Activated CD4-positive, alpha-beta T cell treated with anti-CD3 and anti-CD28 coated beads, Interleukin-2, amount 50 U/mL, for 16 hours (primary cell): ENCODE measurements at regions not wholly inside any gene's neighbourhood (a gene's known extent, or its start where the extent isn't known, plus 50 kb on each side); places are given as distances from the start of the nearest gene placed in this dataset.
"Not testable (repeated sequence)": the region's sequence is repeated elsewhere in the genome, so short reads cannot be mapped to it uniquely, and the experiment has no call there.

Experiments
- DNase-seq: peaks from one replicate; pipeline ENCODE4 v3.0.0-alpha.2; 2020

DNA sequence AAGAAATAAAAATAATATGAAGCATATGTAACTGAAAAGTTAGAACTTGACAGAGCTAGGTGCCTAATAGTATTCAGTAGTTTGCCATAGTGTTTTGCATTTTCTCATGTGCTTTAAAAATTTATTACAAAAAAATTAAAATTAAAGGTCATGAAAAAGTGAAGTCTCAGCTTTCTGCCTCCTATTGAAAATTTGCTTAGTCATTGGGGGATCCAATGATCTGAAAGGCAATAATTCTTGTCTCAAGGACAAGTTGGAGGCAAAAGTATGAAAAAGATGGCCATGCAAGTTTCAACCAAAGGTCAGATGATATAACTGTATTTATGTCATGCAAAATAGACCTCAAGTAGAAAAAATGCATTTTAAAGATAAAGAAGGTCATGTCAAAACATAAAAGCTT, 140.7 kb downstream of the DUSP10 start:
- no peak for DNase-seq

DNA sequence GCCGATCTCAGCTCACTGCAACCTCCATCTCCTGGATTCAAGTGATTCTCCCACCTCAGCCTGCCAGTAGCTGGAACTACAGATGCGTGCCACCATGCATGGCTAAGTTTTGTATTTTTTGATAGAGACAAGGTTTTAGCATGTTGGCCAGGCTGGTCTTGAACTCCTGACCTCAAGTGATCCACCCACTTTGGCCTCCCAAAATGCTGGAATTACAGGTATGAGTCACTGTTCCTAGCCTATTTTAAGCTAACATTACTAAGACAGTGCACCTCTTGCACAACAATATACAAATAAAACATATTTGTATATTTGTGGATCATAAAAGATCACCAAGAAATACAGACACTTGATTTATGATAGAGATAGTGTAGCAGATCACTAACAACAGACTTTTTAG, 139.1 kb downstream of the DUSP10 start:
- DNase-seq, result no peak

DNA sequence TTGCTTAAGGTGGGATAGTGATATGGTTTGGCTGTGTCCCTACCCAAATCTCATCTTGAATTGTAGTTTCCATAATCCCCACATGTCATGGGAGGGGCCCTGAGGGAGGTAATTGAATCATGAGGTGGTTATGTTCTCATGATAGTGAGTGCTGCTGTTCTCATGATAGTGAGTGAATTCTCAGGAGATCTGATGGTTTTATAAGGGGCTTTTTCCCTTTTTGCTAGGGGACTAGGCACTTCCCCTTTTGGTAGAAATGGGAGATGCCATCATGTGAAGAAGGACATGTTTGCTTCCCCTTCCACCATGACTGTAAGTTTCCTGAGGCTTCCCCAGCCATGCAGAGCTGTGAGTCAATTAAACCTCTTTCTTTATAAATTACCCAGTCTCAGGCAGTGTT, 137.5 kb downstream of the DUSP10 start:
- DNase-seq, result not testable (repeated sequence)

DNA sequence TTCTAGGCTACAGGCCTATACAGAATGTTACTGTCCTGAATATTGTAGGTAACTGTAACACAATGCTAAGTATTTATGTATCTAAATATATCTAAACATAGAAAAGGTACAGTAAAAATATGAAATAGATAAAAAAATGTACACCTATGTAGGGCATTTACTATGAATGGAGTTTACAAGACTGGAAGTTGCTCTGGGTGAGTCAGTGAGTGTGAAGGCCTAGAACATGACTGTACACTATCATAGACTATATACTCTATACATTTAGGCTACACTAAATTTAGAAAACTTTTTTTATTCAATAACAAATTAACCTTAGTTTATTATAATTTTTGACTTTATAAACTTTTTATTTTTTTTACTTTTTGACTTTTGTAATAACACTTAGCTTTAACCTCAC, 136.9 kb downstream of the DUSP10 start:
- DNase-seq, result no peak

DNA sequence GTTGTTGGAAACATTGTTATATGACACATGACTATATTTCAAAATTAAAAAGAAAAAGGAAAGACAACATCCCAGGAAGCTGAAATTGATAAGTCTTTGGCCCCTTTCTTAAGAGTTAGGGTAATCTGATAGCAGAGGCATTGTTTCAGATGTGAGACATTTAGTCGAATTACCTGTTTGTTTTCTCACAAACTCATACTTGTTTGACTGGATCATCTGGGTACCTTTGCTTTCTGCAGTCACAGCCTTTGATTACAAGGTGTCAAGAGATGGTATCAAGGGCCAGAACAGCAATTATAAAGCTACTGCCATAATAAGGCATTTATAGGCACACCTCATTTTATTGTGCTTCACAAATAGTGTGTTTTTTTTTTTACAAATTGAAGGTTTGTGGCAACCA, 136.3 kb downstream of the DUSP10 start:
- no peak for DNase-seq

DNA sequence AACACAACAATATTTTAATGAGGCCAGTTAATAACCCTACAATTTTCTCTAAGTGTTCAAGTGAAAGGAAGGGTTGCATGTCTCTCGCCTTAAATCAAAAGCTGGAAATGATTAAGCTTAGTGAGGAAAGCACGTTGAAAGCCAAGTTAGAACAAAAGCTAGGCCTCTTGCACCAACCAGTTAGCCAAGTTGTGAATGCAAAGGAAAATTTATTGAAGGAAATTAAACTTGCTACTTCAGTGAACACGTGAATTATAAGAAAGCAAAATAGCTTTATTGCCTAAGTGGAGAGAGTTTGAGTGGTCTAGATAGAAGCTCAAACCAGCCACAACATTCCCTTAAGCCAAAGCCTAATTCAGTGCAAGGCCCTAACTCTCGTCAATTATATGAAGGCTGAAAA, 135.6 kb downstream of the DUSP10 start:
- no peak for DNase-seq

DNA sequence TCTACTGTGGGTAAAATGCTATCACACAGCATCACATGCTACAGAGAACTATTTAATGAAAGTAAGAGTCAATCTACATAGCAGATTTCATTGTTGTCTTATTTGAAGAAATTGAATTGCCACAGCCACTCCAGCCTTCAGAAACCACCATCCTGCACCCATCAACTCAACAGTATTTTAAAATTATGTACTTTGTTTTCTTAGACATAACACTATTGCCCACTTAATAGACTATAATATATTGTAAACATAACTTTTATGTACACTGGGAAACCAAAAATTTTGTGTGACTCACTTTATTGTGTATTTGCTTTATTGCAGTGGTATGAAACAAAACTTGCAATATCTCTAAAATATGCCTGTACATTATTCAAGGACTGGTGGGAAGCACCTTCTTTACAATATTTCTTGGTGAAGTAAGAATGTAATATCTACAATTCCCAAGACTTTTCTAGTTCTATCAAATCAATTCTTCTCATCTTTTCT, 133.0 kb downstream of the DUSP10 start:
- DNase-seq, result no peak

DNA sequence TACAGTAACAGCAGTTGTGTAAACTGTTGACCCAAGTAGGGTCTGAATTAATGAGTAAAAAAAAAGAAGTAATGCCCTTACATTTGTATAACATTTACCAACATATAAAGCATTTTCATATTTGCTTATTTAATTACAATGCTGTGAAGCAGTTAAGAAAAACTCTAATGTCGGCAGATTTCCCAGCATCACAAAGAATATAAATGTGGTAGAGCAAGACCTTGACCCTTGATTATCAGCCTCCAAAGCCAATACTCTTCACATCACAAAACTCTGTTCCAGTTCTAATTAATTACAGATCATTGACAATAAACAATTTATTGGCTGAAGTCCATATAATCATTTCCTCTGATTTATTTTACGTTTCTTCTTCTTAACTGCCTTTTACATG, 130.2 kb downstream of the DUSP10 start:
- no peak for DNase-seq

DNA sequence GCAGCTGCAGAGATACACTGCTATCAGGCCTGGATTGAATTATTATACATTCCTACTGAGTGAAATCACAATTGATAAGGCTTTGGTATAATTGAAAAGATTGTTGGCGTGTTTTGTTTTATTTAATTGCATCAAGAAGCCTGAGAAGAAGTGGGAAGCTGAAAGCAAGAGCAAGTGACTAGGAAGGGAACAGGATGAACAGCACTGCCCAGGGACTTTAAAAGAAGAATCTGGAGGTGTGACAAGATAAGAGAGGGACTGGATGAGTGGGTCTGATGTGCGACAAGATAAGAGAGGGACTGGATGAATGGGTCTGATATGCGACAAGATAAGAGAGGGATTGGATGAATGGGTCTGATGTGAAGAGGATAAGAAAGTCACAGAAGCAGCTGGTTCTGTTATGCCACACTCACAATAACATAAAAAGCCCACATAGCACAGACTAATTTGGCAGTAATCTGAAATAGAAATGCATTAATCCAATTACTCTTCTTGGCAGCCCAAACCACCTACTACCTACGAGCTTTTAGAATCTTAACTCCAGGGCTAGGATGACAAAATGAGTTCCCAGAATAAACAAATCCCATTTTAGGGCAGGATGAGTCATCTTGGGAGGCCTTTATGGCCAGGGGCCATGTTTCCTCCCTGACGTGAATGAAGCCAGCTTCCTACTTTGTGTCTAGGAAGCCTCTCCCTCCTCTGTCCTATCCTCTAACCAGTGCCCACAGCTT, 129.7 kb downstream of the DUSP10 start:
- peak; percentile 23 for DNase-seq

DNA sequence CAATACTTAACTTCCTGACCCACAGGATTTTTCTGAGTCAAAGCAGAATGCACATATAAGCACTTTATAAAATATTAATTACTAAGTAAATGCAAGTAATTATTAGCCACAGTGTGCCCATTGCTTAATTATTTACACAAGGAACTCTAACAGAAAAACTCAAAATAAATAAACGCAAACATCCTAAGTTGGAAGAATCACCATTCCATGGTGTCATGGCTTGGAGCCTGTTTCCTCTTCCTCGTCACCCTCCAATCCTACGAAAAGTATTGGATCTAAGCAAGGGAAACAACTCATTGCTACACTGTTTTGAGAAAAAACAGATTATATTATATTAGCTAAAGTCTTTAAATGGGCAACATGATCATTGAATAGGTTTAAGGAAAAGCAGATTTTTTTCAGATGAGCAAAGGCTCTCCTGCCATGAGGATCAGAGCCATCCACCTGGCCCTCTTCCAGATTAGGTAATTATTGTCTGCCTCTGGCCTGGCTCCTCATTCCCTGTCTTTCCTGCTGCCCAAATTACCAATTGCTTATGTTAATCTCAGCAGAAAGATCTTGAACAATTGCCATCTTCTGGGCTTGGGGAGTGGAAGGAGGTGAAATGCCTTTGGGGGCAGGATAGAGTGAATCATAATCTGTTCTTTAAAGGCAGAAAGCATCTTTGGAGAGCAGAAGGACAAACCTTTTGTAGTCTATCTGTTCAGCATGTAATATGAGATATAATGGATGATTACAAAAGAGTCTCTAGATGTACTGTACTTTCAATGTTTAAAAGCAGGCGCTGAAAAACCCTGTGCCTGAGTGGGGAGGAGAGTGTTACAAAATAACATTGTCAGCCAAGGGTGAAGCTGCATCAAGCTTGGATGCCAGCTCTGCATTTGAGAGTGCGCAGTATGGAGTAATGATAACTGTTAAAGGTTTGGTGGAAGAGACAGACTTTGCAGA, 121.2 kb downstream of the DUSP10 start:
- no peak for DNase-seq

DNA sequence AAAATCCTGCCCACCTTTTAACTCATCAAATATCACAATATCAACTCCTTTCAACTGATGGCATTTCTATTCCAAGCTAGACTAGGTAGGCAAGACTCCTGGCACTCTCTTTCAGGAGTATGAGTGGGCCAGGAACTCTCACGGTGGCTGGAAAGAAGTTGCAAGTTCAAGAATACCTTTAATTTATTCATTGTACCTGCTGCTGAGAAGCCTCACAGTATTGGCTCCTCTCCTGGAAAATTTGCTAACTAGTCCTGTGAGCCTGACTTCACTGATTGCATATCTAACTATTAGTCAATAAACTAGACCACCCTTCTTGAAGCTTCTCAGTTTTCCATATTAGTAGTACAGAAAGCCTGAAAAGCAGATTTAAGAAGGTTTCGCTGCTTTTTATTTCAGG, 120.2 kb downstream of the DUSP10 start:
- no peak for DNase-seq

DNA sequence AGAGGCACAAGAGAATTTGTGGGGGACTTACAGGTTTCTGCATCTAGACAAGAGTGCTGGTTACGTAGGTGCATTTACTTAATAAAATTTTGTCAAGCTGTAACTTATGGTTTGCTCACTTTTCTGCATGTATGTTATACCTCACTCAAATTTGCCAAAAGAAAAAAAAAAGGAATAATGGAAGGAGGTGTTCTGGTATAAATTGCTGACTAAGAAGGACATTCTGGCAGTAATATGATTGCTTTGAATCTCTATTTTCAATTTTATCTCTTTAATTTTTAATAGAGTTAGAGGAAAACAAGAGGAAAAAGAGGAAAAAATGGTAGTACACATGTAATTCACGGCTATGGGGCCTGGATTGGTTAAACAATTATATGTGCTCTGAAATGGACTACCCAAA, 119.5 kb downstream of the DUSP10 start:
- no peak for DNase-seq

DNA sequence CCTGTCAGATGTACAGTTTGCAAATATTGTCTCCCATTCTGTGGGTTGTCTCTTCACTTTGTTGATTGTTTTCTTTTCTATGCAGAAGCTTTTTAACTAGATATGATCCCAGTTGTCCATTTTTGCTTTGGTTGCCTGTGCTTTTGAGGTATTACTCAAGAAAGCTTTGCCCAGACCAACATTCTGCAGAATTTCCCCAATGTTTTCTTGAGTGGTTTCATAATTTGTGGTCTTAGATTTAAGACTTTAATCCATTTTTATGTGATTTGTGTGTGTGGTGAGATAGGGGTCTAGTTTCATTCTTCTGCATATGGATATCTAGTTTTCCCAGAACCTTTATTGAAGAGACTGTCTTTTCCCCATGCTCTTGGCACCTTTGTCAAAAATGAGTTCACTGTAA, 116.9 kb downstream of the DUSP10 start:
- no peak for DNase-seq

DNA sequence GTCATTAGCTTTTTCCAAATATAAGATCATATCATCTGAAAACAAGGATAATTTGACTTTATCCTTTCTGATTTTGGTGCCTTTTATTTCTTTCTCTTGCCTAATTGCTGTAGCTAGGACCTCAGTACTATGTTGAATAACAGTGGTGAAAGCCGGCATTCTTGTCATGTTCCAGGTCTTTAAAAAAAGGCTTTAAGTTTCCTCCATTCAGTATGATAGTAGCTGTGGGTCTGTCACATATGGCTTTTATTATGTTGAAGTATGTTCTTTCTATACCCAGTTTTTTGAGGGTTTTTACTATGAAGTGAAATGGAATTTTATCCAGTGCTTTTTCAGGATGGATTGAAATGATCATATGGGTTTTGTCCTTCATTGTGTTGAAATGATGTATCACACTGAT, 115.8 kb downstream of the DUSP10 start:
- no peak for DNase-seq

DNA sequence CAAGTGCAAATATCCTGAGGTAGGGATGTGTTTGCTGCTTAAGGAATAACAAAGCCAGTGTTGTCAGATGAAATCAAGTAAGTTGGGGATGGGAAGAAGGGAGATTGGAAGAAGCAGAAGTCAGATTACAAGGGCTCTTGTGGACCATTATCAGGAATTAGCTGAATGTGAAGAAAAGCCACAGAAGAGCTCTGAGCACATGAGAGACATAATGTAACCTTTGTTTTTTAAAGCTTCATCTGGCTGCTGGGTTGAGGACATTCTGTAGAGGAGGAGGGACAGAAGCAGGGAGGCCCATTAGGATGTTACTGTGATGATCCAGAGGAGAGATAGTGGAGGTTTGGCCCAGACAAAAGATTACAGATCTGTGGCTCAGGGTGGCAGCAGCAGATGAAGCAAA, 111.7 kb downstream of the DUSP10 start:
- DNase-seq, result no peak

DNA sequence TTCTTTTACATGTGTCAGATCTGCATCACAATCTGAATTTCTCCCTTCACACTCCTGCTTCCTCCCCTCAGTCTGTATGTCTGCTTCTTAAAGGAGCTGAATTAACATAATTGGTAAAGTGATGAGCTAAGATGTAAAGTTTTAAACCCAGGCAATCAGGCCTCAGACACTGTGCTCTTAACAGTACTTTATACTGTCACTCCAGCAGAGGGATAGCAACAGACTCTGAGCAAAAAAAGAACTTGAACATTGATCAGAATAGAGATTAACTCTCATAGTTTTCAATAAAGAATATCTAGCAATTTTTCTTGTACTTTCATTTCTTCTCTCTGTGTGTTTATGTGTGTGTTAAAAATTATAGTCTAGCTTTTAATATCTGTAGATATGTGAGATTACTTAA, 110.3 kb downstream of the DUSP10 start:
- DNase-seq, result no peak

DNA sequence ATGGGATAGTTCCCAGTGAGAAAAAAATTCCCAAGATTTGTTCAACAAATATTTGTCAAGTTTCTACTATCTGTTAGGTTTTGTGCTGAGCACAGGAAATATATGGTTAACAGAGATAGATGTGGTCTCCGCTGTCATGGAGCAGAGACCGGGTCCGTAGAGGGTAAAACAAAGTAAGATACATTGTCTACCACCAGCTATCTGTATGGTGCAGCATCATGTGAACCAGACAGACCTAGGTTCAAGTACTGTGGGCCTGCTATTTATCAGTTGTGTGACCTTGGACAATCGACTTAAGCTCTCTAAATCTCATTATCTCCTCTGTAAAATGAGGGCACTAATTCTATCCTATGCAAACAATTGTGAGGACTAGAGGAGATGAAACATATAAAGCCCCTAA, 109.8 kb downstream of the DUSP10 start:
- DNase-seq, result no peak

DNA sequence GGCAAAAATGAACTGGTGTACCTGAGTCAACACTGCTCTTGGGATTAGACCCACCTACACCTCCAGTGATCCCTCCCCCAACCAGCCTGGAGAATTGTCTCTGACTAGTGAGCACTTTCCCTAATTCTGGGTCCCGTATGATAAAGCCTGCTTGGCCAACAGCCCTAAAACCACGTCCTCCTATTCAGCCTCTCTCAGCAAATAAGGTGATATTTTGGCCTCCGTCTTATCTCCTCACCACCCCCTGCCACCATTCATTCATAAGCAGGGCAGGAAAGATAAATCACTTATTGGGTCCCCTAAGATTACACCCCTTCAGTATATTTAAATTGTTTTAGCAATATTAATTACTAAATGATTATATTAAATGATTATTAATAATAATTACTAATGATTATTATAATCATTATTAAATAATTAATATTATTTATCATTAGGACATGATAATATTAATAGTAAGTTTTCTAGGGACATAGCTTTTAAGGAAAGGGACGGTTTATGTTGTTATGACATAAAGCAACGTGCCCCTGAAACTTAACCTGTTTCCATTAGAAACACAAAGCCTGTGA, 108.0 kb downstream of the DUSP10 start:
- no peak for DNase-seq

DNA sequence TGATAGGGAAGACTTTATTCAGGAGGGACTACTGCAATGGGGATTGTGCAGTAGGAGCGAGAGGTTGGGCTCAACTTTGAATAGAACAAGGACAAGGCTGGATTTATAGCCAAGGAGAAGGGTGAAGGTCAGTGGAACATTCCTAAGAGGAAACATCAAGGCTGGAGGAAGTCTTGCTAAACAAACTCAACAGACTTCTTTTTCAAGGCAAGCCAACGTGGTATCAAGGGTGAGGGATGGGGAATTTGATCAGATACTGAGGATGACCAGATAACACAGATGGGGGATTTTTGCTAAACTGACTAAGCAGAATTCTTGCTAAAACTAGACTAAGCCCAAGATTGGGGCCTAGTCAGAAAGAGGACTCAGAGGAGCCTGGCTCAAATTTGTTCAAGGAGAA, 107.3 kb downstream of the DUSP10 start:
- no peak for DNase-seq

DNA sequence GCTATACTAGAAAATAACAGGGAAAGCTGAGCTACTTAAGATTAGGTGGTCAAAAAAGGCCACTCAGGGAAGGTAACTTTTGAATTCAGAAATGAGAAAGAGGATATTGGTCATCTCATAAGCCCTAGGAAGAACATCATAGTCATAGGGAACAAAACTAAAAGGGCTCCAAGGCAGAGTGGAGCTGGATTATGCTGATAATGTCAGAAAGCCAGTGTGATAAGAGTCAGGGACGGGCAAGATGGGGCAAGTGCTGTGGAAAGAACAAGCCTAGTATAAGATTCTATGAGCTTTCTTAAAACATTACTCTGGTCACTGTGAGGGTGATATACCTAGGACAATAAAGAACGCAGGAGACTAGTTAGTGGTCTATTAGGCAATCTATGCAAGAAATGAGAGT, 106.6 kb downstream of the DUSP10 start:
- no peak for DNase-seq

DNA sequence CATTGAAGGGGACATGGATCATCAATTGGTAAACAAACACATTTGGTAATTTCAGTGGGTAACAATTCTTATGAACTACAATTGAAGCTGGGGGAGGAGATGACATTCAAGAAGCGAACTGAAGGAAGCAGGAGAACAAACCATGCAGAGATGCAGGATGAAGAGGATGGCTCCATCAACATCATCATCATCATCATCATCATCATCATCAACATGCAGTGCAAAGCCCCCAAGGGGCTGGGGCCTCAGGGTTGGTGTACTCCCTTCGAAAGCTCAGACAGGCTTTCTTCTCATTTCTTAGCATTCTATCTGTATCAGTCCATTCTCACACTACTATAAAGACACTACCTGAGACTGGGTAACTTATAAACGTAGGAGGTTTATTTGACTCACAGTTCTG, 105.8 kb downstream of the DUSP10 start:
- no peak for DNase-seq

DNA sequence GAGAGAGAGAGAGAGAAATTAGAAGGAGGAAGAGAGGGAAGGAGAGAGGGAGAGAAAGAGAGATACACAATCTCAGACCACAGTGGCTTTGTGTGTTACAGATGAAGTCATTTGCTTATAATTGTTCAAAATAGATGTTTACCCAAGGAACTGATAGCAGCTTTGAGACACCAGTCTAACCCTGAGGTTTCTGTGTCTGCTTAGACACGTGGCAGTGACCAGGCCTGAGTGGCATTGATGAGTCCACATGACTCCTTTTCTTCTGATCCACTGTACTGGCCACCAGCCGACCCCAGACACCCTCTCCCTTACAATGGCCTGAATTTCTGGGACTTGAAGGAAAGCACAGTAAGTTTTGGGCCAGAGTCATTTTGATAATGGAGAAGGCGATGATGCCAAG, 104.9 kb downstream of the DUSP10 start:
- DNase-seq, result no peak

DNA sequence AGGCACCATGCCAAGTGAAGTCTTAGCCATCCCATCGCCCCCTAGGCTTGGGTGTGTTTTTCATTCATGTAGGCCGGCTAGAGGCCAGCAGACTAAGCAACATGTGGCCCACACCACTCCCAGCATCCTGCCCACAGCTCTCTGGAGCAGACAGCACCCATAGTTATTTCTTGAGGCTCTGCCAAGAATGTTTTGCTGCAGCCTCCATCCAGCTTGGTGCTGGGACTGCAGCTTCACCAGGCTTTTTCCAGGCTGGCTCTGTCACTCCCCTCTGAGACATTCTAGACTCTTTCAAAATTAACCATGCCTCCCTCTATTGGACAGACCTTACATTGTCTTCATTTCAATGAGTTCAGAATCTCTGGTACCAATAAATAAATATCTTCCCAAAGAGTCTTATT, 104.2 kb downstream of the DUSP10 start:
- no peak for DNase-seq

DNA sequence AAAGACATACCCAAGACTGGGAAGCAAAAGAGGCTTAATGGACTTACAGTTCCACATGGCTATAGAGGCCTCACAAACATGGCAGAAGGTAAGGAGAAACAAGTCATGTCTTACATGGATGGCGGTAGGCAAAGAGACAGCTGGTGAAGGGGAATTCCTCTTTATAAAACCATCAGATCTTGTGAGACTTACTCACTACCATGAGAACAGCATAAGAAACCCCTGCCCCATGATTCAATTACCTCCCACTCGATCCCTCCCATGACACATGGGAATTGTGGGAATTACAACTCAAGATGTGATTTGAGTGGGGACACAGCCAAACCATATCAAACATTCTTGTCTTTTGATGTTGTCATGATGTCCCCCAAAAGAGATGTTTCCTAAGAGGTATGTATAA, 103.3 kb downstream of the DUSP10 start:
- no peak for DNase-seq
